SK-N-DZ (cell line): ENCODE measurements at regions not wholly inside any gene's neighbourhood (a gene's known extent, or its start where the extent isn't known, plus 50 kb on each side); places are given as distances from the start of the nearest gene placed in this dataset.

Experiments
- DNase-seq: peaks from one replicate; pipeline ENCODE4 v3.0.0-alpha.2; 2015; ENCODE audit warnings: low spot score

- DNase-seq: no peak
Observed at GRCh38 chr14:99043267-99043615, 228.8 kb downstream of the BCL11B start.

GRCh38 chr14:99043756-99044155 is 228.2 kb downstream of the BCL11B start:
- no peak for DNase-seq

GRCh38 chr14:99047441-99048031 is 224.5 kb downstream of the BCL11B start:
- DNase-seq: no peak

GRCh38 chr14:99050309-99050708 is 221.7 kb downstream of the BCL11B start:
- no peak for DNase-seq

- no peak for DNase-seq
Observed at GRCh38 chr14:99052467-99052866, 219.5 kb downstream of the BCL11B start.

GRCh38 chr14:99055019-99055418 is 217.0 kb downstream of the BCL11B start:
- no peak for DNase-seq

GRCh38 chr14:99055816-99056215 is 216.2 kb downstream of the BCL11B start:
- no peak for DNase-seq

GRCh38 chr14:99057576-99058083 is 214.4 kb downstream of the BCL11B start:
- DNase-seq: no peak

GRCh38 chr14:99058542-99058941 is 213.5 kb downstream of the BCL11B start:
- no peak for DNase-seq

- DNase-seq: no peak
Observed at GRCh38 chr14:99062216-99062615, 209.8 kb downstream of the BCL11B start.

- no peak for DNase-seq
Observed at GRCh38 chr14:99062772-99063418, 209.1 kb downstream of the BCL11B start.

- DNase-seq: no peak
Observed at GRCh38 chr14:99063620-99064225, 208.3 kb downstream of the BCL11B start.

- no peak for DNase-seq
Observed at GRCh38 chr14:99064262-99064954, 207.6 kb downstream of the BCL11B start.

GRCh38 chr14:99065551-99065950 is 206.4 kb downstream of the BCL11B start:
- no peak for DNase-seq

- no peak for DNase-seq
Observed at GRCh38 chr14:99066378-99066777, 205.6 kb downstream of the BCL11B start.

- DNase-seq: no peak
Observed at GRCh38 chr14:99067141-99067920, 204.7 kb downstream of the BCL11B start.

GRCh38 chr14:99067927-99068326 is 204.1 kb downstream of the BCL11B start:
- no peak for DNase-seq

- no peak for DNase-seq
Observed at GRCh38 chr14:99069946-99070345, 202.1 kb downstream of the BCL11B start.

GRCh38 chr14:99072433-99072832 is 199.6 kb downstream of the BCL11B start:
- DNase-seq: no peak

GRCh38 chr14:99072956-99073355 is 199.0 kb downstream of the BCL11B start:
- no peak for DNase-seq

GRCh38 chr14:99073431-99073830 is 198.6 kb downstream of the BCL11B start:
- DNase-seq: no peak

GRCh38 chr14:99075061-99075460 is 196.9 kb downstream of the BCL11B start:
- DNase-seq: no peak
